Tibial nerve (tissue), 4 donors: ENCODE measurements at regions not wholly inside any gene's neighbourhood (a gene's known extent, or its start where the extent isn't known, plus 50 kb on each side); places are given as distances from the start of the nearest gene placed in this dataset.

ENCODE experiments used
- EP300 ChIP-seq, 2 donors: sonication (generic); formaldehyde crosslinking; IDR thresholded peaks; one replicate each; pipeline ENCODE4 v1.6.1; 2017; ENCODE audit warnings: antibody characterized with exemption in 2 of 2, mild to moderate bottlenecking in 1 of 2
- POLR2A ChIP-seq, 2 donors: fragments of 450-650 bp; IDR thresholded peaks; one replicate each; pipeline ENCODE4 v1.6.1; 2017; ENCODE audit warnings: antibody characterized with exemption in 2 of 2, mild to moderate bottlenecking in 2 of 2, moderate library complexity in 2 of 2
- TF ChIP-seq, protein P1 (sequence below), 5 experiments: fragments of 200-600 bp in 3 of 5; fragments of 450-650 bp in 2 of 5; sonication (generic) in 3 of 5; IDR thresholded peaks; one replicate each; pipeline ENCODE4 v1.5.1; 2016 to 2019; ENCODE audit warnings: antibody characterized with exemption in 5 of 5, mild to moderate bottlenecking in 3 of 5, moderate library complexity in 2 of 5

GRCh38 chr14:49960453-49960852 lies 67.6 kb downstream of the ARF6 start:
- TF ChIP-seq EP300 (IDR thresholded peaks at IDR 0.05) (no peak), POLR2A (IDR thresholded peaks at IDR 0.05) (no peak)
- TF ChIP-seq, protein P1, sequence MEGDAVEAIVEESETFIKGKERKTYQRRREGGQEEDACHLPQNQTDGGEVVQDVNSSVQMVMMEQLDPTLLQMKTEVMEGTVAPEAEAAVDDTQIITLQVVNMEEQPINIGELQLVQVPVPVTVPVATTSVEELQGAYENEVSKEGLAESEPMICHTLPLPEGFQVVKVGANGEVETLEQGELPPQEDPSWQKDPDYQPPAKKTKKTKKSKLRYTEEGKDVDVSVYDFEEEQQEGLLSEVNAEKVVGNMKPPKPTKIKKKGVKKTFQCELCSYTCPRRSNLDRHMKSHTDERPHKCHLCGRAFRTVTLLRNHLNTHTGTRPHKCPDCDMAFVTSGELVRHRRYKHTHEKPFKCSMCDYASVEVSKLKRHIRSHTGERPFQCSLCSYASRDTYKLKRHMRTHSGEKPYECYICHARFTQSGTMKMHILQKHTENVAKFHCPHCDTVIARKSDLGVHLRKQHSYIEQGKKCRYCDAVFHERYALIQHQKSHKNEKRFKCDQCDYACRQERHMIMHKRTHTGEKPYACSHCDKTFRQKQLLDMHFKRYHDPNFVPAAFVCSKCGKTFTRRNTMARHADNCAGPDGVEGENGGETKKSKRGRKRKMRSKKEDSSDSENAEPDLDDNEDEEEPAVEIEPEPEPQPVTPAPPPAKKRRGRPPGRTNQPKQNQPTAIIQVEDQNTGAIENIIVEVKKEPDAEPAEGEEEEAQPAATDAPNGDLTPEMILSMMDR (IDR thresholded peaks at IDR 0.05), result no peak
